PC-3 (cell line): ENCODE measurements at regions not wholly inside any gene's neighbourhood (a gene's known extent, or its start where the extent isn't known, plus 50 kb on each side); places are given as distances from the start of the nearest gene placed in this dataset.
"Not testable (repeated sequence)": the region's sequence is repeated elsewhere in the genome, so short reads cannot be mapped to it uniquely, and the experiment has no call there.

Experiments
- ATAC-seq: fragments of 200-7000 bp; cut with Tn5 transposase; 2 replicates; pipeline ENCODE4 v1.9.1; 2020; ENCODE audit warnings: mild to moderate bottlenecking, moderate library complexity
- BruUV-seq: library from RNA; stranded (reverse); fragments of 400-500 nt; replicated peaks from 2 replicates; lab custom pipeline; 2021; lab: Mats Ljungman, UMichigan
- CTCF ChIA-PET: fragments of 300-600 bp; sonication (Branson Sonifier 250); formaldehyde crosslinking; loops from one replicate; lab custom pipeline; 2022; ENCODE audit warnings: antibody characterized with exemption; lab: Charles Lee
- POLR2A ChIA-PET: fragments of 300-600 bp; sonication (Branson Sonifier 250); formaldehyde crosslinking; loops from one replicate; lab custom pipeline; 2022; ENCODE audit warnings: antibody characterized with exemption; ENCODE audit not compliant: unreplicated experiment; lab: Charles Lee
- DNase-seq: peaks from one replicate; pipeline ENCODE4 v3.0.0-alpha.2; 2015
- H2AFZ ChIP-seq: fragments of 300-600 bp; sonication (generic); 2 replicates; pipeline ENCODE4 v1.6.0; 2016; ENCODE audit warnings: antibody characterized with exemption, low read length
- H3F3A ChIP-seq: fragments of 300-600 bp; sonication (generic); one replicate; pipeline ENCODE4 v1.6.0; 2017; ENCODE audit warnings: antibody characterized with exemption, low read length, control low read depth, mild to moderate bottlenecking; ENCODE audit not compliant: unreplicated experiment
- H3K27ac ChIP-seq: fragments of 300-600 bp; sonication (generic); 2 replicates; pipeline ENCODE4 v1.5.1; 2016; ENCODE audit warnings: mild to moderate bottlenecking, low read length
- H3K27me3 ChIP-seq: fragments of 300-600 bp; sonication (generic); 2 replicates; pipeline ENCODE4 v1.6.1; 2016; ENCODE audit warnings: low read length, mixed read lengths
- H3K36me3 ChIP-seq: fragments of 300-600 bp; sonication (generic); 2 replicates; pipeline ENCODE4 v1.6.1; 2016; ENCODE audit warnings: low read depth, mixed run types, low read length, mixed read lengths
- H3K4me1 ChIP-seq: fragments of 300-600 bp; sonication (generic); 2 replicates; pipeline ENCODE4 v1.5.1; 2016; ENCODE audit warnings: low read length; ENCODE audit not compliant: insufficient read depth
- H3K4me2 ChIP-seq: fragments of 300-600 bp; sonication (generic); 2 replicates; pipeline ENCODE4 v1.6.0; 2016; ENCODE audit warnings: low read length
- H3K4me3 ChIP-seq: fragments of 300-600 bp; sonication (generic); 2 replicates; pipeline ENCODE4 v1.5.1; 2016; ENCODE audit warnings: mild to moderate bottlenecking, low read length, mixed read lengths
- H3K79me2 ChIP-seq: fragments of 300-600 bp; sonication (generic); 2 replicates; pipeline ENCODE4 v1.6.1; 2017; ENCODE audit warnings: low read length, mixed read lengths
- H3K9ac ChIP-seq: fragments of 300-600 bp; sonication (generic); 2 replicates; pipeline ENCODE4 v1.6.0; 2016; ENCODE audit warnings: mild to moderate bottlenecking, low read length
- H3K9me2 ChIP-seq: fragments of 300-600 bp; sonication (generic); replicated peaks from 2 replicates; pipeline ENCODE4 v1.6.1; 2016; ENCODE audit warnings: mixed run types, low read length, mixed read lengths
- H3K9me3 ChIP-seq: fragments of 300-600 bp; sonication (generic); 2 replicates; pipeline ENCODE4 v1.6.1; 2016; ENCODE audit warnings: low read length, mixed read lengths
- H4K20me1 ChIP-seq: fragments of 300-600 bp; sonication (generic); 2 replicates; pipeline ENCODE4 v1.6.1; 2016; ENCODE audit warnings: low read length, mixed read lengths
- EZH2 ChIP-seq: fragments of 300-600 bp; sonication (generic); IDR thresholded peaks from one replicate; pipeline ENCODE4 v1.6.1; 2017; ENCODE audit warnings: antibody characterized with exemption, mild to moderate bottlenecking, low read length; ENCODE audit not compliant: unreplicated experiment
- EZH2phosphoT487 ChIP-seq: fragments of 300-600 bp; sonication (generic); IDR thresholded peaks from 2 replicates; pipeline ENCODE4 v1.6.1; 2018; ENCODE audit warnings: mild to moderate bottlenecking, antibody characterized with exemption, low read length, borderline replicate concordance
- intact Hi-C: fragments of 100-400 bp; cut with micrococcal nuclease; formaldehyde crosslinking; loops from 2 replicates; pipeline ENCODE4 v1.9.0; 2023
- TF ChIP-seq, protein P1 (sequence below): fragments of 300-600 bp; sonication (generic); conservative IDR thresholded peaks from 2 replicates; pipeline ENCODE4 v1.5.1; 2017; ENCODE audit warnings: antibody characterized with exemption, low read depth, mild to moderate bottlenecking, low read length

DNA sequence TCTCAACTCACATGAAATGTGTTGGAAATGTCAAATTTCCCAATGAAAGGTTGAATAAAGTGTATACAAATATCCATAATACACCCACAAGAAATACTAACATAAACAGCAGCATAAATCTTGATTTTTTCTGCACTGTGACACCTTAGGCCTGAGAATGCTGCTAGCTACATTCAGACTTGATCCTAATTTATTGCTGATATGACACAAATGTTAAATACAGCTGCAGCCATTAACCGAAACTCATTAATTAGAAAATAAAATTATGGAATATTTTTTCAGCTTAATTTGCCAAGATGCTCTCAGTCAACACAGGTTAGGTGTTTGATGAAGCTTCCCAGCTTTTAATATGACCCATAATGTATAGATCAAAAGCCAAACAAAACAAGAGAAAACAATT lies 914.3 kb upstream of the C9orf72 start:
- ATAC-seq (no peak), DNase-seq (no peak)
- Histone ChIP-seq H3K27ac (no peak overlapping the region), H3K27me3 (no peaks in the 10 kb centered on the region), H3K4me3 (no peak overlapping the region), H3K9me2 (no peaks in the 10 kb centered on the region), H3K4me1 (no peaks in the 10 kb centered on the region), H3K79me2 (no peaks in the 10 kb centered on the region), H4K20me1 (no peaks in the 10 kb centered on the region), H3K36me3 (no peaks in the 10 kb centered on the region), H2AFZ (no peak overlapping the region), H3K4me2 (no peak overlapping the region), H3F3A (no peaks in the 10 kb centered on the region), H3K9ac (no peak overlapping the region), H3K9me3 (no peaks in the 10 kb centered on the region)
- POLR2A ChIA-PET, result no interaction called here
- TF ChIP-seq EZH2phosphoT487, result no peak
- TF ChIP-seq, protein P1, sequence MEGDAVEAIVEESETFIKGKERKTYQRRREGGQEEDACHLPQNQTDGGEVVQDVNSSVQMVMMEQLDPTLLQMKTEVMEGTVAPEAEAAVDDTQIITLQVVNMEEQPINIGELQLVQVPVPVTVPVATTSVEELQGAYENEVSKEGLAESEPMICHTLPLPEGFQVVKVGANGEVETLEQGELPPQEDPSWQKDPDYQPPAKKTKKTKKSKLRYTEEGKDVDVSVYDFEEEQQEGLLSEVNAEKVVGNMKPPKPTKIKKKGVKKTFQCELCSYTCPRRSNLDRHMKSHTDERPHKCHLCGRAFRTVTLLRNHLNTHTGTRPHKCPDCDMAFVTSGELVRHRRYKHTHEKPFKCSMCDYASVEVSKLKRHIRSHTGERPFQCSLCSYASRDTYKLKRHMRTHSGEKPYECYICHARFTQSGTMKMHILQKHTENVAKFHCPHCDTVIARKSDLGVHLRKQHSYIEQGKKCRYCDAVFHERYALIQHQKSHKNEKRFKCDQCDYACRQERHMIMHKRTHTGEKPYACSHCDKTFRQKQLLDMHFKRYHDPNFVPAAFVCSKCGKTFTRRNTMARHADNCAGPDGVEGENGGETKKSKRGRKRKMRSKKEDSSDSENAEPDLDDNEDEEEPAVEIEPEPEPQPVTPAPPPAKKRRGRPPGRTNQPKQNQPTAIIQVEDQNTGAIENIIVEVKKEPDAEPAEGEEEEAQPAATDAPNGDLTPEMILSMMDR, result no peak
- TF ChIP-seq EZH2, result no peak
- no TSS peak for BruUV-seq
- intact Hi-C loops, result no loop called here
- CTCF ChIA-PET, result no interaction called here

DNA sequence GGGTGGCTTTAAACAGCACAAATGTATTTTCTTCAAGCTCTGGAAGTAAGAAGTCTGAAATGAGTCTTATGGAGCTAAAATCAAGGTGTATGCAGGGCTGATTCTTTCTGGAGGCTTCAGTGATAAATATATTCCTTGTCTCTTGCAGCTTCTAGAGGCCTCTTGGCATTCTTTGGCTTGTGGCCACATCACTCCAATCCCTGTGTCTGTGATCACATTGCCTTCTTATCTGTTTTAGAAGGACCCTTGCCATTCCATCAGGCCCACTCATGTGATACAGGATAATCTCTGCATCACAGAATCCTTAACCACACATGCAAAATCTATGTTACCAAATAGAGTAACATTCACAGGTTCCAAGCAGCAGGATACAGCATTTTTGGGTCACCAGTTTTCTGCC lies 917.8 kb upstream of the C9orf72 start:
- ATAC-seq (no peak), DNase-seq (no peak)
- no peak overlapping the region for H3K4me2 ChIP-seq
- H3K4me3 ChIP-seq, result no peak overlapping the region
- H3K4me1 ChIP-seq, result no peaks in the 10 kb centered on the region
- ChIA-PET POLR2A (no interaction called here), CTCF (no interaction called here)
- no peaks in the 10 kb centered on the region for H4K20me1 ChIP-seq
- H3K9me2 ChIP-seq, result no peaks in the 10 kb centered on the region
- BruUV-seq, result no TSS peak
- no peak overlapping the region for H2AFZ ChIP-seq
- no peak for TF ChIP-seq EZH2phosphoT487
- no peak for TF ChIP-seq EZH2
- no peak overlapping the region for H3K27ac ChIP-seq
- no peaks in the 10 kb centered on the region for H3K27me3 ChIP-seq
- H3K36me3 ChIP-seq, result no peaks in the 10 kb centered on the region
- H3K79me2 ChIP-seq, result no peaks in the 10 kb centered on the region
- intact Hi-C loops, result no loop called here
- H3K9me3 ChIP-seq, result no peaks in the 10 kb centered on the region
- no peaks in the 10 kb centered on the region for H3F3A ChIP-seq
- no peak overlapping the region for H3K9ac ChIP-seq

DNA sequence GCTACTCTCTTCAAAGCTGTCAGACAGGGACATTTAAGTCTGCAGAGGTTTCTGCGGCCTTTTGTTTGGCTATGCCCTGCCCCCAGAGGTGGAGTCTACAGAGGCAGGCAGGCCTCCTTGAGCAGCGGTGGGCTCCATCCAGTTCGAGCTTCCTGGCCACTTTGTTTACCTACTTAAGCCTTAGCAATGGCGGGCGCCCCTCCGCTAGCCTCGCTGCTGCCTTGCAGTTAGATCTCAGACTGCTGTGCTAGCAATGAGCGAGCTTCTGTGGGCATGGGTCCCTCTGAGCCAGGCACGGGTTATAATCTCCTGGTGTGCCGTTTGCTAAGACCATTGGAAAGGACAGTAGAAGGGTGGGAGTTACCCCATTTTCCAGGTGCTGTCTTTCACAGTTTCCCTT lies 924.9 kb upstream of the C9orf72 start:
- H3F3A ChIP-seq, CTCF ChIA-PET, H2AFZ ChIP-seq, POLR2A ChIA-PET, H3K4me1 ChIP-seq, BruUV-seq, H4K20me1 ChIP-seq, H3K4me2 ChIP-seq, H3K27ac ChIP-seq, H3K79me2 ChIP-seq, H3K27me3 ChIP-seq, H3K4me3 ChIP-seq, H3K36me3 ChIP-seq, DNase-seq, H3K9me2 ChIP-seq, H3K9ac ChIP-seq, ATAC-seq, intact Hi-C loops, H3K9me3 ChIP-seq: not testable (repeated sequence)

DNA sequence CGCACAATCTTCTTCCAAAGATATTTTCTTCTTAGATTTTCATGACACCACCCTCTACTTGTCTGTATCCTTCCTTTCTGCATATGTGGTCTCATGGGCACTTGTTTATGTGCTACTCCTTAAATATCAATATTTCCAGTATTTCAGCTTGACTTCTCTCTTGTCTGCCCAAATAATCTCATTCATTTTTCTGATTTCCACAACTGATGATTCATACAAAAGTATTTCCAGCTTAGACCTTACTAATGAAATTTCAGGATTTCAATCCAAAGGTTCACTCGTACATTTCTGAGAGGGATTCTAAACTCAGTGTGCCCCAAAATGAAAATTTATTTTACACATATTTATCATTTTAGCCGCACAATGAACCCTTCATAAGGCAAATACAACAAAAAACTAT lies 928.9 kb upstream of the C9orf72 start:
- Histone ChIP-seq H3K9me2 (no peaks in the 10 kb centered on the region), H3K79me2 (no peaks in the 10 kb centered on the region), H3K9me3 (no peaks in the 10 kb centered on the region), H3K4me1 (no peaks in the 10 kb centered on the region), H3K36me3 (no peaks in the 10 kb centered on the region), H3K4me3 (no peak overlapping the region), H3K27ac (no peak overlapping the region), H3K27me3 (no peaks in the 10 kb centered on the region), H2AFZ (no peak overlapping the region), H3K9ac (no peak overlapping the region), H4K20me1 (no peaks in the 10 kb centered on the region), H3F3A (no peaks in the 10 kb centered on the region), H3K4me2 (no peak overlapping the region)
- no TSS peak for BruUV-seq
- ATAC-seq (no peak), DNase-seq (no peak)
- ChIA-PET POLR2A (no interaction called here), CTCF (no interaction called here)
- intact Hi-C loops, result no loop called here
- TF ChIP-seq, protein P1, result no peak
- no peak for TF ChIP-seq EZH2
- no peak for TF ChIP-seq EZH2phosphoT487
